ENCODE measurements at regions not wholly inside any gene's neighbourhood (a gene's known extent, or its start where the extent isn't known, plus 50 kb on each side); places are given as distances from the start of the nearest gene placed in this dataset.
"Not testable (repeated sequence)": the region's sequence is repeated elsewhere in the genome, so short reads cannot be mapped to it uniquely, and the experiment has no call there.

DNA sequence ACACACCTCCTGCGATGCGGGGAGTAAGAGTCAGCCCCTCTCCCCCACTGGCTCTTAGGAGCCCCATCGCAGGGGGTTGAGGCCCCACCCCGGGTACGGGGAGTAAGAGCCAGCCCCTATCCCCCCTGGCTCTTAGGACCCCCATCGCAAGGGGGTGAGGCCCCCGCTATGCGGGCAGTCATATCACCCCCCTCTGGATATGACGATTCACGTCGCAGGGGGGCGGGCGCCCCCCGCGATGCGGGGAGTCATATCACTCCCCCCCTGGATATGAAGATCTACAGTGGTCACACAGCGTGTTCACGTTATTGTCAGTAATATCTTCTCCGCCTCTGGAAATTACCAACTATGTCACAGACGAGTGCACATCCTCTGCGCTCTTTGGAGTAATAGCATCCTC lies 61.1 kb downstream of the DEFB131A start:
- DNase-seq (ENCODE audit: low read depth); in situ Hi-C loops (cut with HindIII; ENCODE audit: low pct_unique_long_range_greater_than_20kb, low sequenced_read_pairs): not testable (repeated sequence)

DNA sequence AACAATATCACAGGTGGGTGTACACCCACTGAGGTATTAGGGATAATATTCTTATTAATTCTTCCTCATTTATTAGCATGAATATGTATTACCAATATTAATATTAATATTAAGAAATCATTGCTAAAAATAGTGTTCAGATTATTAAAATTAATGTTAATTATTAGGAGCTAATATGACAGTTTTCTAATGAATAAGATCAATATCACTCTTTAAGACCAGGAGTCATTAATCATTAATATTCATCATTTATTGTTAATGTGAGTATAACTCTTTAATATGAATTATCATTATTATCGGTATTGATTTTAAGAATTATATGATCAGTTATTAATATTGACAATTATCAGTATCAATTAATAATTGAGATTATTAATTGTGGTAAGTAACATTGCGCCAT lies 62.5 kb downstream of the DEFB131A start:
- in situ Hi-C loops (cut with HindIII; ENCODE audit: low pct_unique_long_range_greater_than_20kb, low sequenced_read_pairs); DNase-seq (ENCODE audit: low read depth): not testable (repeated sequence)

DNA sequence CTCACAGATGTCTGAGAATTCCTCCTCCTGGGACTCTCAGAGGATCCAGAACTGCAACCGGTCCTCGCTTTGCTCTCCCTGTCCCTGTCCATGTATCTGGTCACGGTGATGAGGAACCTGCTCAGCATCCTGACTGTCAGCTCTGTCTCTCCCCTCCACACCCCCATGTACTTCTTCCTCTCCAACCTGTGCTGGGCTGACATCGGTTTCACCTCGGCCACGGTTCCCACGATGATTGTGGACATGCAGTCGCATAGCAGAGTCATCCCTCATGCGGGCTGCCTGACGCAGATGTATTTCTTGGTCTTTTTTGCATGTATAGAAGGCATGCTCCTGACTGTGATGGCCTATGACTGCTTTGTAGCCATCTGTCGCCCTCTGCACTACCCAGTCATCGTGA lies 68.7 kb downstream of the DEFB131A start:
- in situ Hi-C loops (cut with HindIII; ENCODE audit: low pct_unique_long_range_greater_than_20kb, low sequenced_read_pairs) = not testable (repeated sequence)

DNA sequence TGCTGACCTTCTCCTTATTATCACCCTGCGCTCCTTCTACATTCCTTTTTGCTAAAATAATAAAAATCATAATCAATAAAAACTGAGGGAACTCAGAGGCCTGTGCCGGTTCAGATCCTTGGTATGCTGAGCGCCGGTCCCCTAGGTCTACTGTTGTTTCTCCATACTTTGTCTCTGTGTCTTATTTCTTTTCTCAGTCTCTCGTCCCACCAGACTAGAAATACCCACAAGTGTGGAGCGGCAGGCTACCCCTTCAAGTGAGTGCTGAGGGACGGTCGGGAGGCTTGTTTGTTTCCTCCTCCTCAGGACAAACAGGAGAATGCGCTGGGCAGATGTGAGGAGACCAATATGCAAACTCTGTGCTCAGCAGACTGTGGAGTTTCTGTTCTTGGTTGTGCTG lies 75.4 kb downstream of the DEFB131A start:
- in situ Hi-C loops (cut with HindIII; ENCODE audit: low pct_unique_long_range_greater_than_20kb, low sequenced_read_pairs) = not testable (repeated sequence)

More for the DNA sequence above, 68.7 kb downstream of the DEFB131A start:
- not testable (repeated sequence) for DNase-seq (ENCODE audit: low read depth)

DNA sequence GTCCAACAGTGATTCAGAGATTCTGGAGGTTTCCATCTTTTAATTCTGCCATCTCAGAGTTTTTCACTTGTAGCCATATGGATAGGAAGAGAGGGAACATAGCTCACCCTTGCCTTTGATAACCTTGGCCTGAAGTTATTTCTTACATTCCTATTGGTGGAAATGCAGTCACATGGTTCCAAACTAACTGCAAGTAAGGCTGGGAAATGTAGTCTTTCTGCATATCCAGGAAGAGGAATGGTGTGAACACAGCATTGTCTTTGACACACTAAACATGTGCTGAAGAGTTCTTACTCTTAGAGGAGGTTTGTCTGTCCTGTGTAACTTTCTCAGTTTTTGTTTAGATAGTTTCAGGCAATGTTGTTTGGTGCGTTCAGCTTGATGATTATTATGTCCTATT lies 78.7 kb downstream of the DEFB131A start:
- peak; percentile 9 for DNase-seq (ENCODE audit: low read depth)
- in situ Hi-C loops (cut with HindIII; ENCODE audit: low pct_unique_long_range_greater_than_20kb, low sequenced_read_pairs) = not testable (repeated sequence)

More for the DNA sequence above, 75.4 kb downstream of the DEFB131A start:
- DNase-seq (ENCODE audit: low read depth) = not testable (repeated sequence)

DNA sequence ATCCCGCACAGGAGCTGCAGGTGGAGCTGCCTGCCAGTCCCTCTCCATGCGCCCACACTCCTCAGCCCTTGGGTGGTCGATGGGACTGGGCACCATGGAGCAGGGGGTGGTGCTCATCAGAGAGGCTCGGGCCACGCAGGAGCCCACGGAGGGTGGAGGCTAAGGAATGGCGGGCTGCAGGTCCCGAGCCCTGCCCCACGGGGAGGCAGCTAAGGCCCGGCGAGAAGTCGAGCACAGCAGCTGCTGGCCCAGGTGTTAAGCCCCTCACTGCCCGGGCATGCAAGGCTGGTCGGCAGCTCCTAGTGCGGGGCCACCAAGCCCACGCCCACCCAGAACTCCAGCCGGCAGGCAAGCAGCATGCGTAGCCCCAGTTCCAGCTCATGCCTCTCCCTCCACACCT lies 80.2 kb downstream of the DEFB131A start:
- in situ Hi-C loops (cut with HindIII; ENCODE audit: low pct_unique_long_range_greater_than_20kb, low sequenced_read_pairs); DNase-seq (ENCODE audit: low read depth): not testable (repeated sequence)

DNA sequence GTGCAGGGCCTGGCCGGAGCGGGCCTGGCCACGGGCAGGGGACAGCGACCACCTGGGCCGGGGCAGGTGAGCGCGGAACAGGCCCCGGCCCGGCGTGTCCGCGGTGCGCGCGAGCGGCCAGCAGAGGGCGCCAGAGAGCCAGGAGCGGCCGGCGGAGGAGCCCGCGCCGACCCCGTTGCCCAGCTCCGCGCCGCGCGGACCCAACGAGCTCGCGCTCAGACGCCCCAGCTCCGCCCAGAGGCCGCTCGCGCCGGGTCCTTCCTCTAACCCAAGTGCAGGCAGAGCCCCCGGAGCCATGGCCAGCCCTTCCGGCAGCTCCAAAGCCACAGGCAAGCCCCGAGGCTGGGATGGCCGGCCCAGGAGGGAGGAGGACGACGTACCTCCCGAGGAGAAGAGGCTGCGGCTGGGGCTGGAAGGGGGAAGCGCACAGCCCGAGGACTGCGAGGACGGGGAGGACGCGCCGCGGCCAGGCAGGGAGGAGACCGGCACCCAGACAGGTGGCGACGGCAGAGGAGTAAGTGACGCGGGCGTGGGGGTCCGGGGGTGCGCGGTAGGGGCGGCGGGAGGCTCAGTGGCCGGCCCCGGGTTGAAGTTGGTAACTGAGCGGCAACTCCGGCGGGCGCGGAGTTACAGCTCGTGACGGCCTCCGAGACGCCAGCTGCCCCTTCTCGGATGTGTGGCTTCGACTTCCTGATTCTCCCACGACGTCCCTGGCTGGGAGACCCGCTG lies 88.1 kb downstream of the DEFB131A start:
- DNase-seq (ENCODE audit: low read depth) = peak; percentile 71
- in situ Hi-C loops (cut with HindIII; ENCODE audit: low pct_unique_long_range_greater_than_20kb, low sequenced_read_pairs) = not testable (repeated sequence)

DNA sequence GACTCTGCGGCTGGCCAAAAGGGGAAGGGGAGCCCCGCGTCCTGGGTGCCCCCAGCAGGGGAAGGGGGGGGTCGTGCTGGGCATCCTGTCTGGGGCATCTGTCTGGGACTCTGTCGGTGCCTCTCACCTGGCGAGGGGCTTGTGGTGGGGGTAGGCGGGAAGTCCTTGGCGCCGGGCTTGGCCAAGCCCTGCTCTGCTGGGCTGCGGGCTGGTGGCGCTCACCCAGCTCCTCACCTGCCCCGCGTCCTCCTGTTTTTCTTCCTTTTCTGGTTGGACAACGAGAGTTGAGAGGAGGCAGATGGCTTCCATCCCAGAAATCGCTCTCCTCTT lies 88.6 kb downstream of the DEFB131A start:
- in situ Hi-C loops (cut with HindIII; ENCODE audit: low pct_unique_long_range_greater_than_20kb, low sequenced_read_pairs); DNase-seq (ENCODE audit: low read depth): not testable (repeated sequence)

DNA sequence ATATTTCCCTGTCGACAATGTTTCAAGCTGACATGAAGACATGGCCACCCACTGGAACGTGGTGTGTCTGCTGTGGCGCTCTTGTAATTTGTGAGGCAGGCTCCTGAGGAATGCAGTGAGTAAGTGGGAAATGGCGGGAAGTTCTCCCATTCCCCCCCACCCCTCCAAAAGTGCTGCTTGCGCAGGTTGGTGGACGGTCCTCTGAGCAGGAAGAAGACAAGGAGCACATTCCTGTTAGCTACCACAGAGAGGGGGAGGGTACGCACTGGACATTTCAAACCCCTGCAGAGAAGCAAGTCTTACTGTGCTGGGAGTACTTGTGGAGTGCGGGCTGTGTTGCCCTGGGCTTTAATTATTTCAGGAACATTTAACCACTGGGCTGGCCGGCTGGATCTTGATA lies 92.9 kb downstream of the DEFB131A start:
- in situ Hi-C loops (cut with HindIII; ENCODE audit: low pct_unique_long_range_greater_than_20kb, low sequenced_read_pairs); DNase-seq (ENCODE audit: low read depth): not testable (repeated sequence)

DNA sequence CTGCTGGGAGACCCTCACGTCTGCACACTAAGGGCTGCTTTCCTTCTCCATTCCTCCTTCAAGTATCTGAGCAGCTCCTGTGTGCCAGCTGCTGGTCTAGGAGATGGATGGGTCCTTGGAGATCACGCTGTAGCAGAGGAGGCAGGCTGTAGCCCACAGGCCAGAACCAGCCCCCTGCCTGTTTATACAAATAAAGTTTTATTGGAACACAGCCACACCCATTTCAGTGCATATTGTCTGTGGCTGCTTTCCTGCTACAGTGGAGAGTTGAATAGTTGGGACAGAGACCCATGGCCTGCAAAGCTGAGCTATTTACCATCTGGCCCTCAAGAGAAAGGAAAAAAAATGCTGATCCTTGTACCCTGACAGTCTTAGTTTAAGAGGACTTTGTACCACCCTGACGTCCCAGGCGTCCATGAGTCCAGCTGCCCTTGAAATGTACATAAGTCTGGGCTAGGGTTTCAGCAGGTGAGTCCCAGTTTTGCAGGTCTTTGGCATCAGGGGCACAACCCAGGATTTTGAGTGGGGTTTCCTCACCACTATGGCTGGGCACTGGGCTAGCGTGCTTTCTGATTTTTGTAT lies 95.8 kb downstream of the DEFB131A start:
- DNase-seq (ENCODE audit: low read depth); in situ Hi-C loops (cut with HindIII; ENCODE audit: low pct_unique_long_range_greater_than_20kb, low sequenced_read_pairs): not testable (repeated sequence)

DNA sequence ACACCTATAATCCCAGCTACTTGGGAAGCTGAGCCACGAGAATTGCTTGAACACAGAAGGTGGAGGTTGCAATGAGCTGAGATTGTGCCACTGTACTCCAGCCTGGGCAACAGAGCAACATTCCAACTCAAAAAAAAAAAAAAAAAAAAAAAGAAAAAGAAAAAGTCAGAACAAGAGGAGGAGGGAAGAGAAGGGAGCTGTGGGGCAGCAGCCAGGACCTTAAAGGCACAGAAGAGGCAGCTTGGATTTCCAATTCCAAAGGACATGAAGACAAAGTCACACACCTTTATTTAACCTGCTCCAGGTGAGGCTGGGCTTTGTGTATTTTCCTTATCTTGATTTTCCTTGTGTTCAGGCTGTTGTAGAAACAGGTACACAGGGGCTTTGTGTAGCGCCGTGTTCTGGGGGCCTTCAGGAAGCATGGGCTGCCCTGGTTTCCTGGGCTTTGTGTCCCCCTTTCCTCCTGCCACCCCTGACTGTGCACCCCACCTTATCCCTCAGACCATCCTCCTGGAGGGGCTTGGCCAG lies 97.2 kb downstream of the DEFB131A start:
- DNase-seq (ENCODE audit: low read depth); in situ Hi-C loops (cut with HindIII; ENCODE audit: low pct_unique_long_range_greater_than_20kb, low sequenced_read_pairs): not testable (repeated sequence)

DNA sequence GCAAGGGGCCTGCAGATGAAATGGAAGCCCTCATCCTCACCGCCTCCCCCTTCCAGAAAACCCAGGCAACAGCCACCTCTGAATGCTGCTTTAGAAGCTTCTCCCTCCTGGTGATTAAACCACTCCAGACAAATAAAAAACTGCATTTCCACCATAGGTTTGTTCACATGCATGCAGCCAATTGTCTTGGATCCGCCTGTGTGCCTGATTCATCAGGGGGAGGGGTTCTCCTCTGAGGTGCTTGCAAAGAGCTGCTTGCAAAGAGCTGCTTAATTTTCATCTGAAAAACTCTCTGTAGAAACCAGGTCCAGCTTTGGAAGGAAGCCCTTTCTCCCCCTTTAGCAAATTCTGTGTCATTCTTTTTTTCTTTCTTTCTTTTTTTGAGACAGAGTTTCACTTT lies 100.6 kb downstream of the DEFB131A start:
- DNase-seq (ENCODE audit: low read depth); in situ Hi-C loops (cut with HindIII; ENCODE audit: low pct_unique_long_range_greater_than_20kb, low sequenced_read_pairs): not testable (repeated sequence)

DNA sequence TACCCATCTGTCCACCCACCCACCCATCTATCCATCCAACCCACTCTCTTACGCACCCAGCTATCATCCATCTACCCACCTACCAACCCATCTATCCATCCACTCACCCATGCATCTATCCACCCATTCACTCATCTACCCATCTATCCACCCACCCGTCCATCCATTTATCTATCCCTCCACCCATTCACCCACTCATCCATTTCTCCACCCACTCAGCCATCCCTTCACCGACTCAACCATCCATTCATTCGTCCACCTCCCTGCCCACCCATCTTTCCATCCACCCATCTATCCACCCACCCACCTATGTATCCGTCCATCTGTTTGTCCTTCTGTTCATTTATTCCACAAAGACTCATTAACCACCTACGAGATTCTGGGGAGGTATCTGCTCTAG lies 103.3 kb downstream of the DEFB131A start:
- in situ Hi-C loops (cut with HindIII; ENCODE audit: low pct_unique_long_range_greater_than_20kb, low sequenced_read_pairs) = not testable (repeated sequence)

DNA sequence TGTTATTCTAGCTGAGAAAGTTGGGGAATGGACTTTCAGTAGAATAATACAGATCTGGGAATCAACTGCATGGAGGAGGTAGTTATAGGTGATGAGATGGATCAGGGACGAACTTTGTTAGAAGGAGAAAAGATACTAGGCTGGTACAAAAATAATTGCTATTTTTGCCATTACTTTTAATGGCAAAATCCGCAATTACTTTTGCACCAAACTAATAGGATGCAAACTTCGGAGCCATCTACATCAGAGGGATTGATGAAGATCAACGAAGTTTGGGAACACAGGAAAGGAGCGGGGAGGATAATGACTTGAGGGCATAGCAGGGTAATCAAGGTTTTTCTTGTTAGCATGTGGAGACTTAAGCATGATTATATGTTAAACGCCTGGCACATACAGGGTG lies 111.9 kb downstream of the DEFB131A start:
- in situ Hi-C loops (cut with HindIII; ENCODE audit: low pct_unique_long_range_greater_than_20kb, low sequenced_read_pairs); DNase-seq (ENCODE audit: low read depth): not testable (repeated sequence)

More for the DNA sequence above, 103.3 kb downstream of the DEFB131A start:
- not testable (repeated sequence) for DNase-seq (ENCODE audit: low read depth)

DNA sequence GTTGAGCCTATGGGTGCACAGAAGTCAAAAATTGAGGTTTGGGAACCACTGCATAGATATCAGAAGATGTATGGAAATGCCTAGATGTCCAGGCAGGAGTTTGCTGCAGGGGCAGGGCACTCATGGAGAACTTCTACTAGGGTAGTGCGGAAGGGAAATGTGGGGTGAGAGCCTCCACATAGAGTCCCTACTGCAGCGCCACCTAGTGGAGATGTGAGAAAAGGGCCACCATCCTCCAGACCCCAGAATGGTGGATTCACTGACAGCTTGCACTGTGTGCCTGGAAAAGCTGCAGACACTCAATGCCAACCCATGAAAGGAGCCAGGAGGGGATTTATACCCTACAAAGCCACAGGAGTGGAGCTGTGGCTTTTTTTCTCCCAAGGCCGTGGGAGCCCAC lies 133.7 kb downstream of the DEFB131A start:
- in situ Hi-C loops (cut with HindIII; ENCODE audit: low pct_unique_long_range_greater_than_20kb, low sequenced_read_pairs); DNase-seq (ENCODE audit: low read depth): not testable (repeated sequence)

DNA sequence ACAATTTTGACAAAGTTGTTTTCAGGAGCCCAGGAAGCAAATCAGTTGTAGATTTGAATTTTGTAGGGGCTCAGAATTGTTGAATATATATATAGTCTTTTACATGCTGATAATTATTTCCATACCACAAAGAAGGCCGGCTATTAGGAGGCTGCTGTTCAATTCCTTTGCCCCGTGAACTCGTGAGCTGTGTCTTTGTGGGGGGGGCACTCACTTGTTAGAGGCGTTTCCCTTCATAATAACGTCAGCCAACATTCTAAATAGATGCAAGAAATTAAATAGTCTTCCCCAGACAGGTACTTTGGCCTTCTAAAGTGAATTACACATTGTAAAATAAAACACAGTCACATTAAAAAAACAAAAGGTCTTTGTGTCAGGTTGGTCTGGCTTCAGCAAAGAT lies 138.7 kb downstream of the DEFB131A start:
- in situ Hi-C loops (cut with HindIII; ENCODE audit: low pct_unique_long_range_greater_than_20kb, low sequenced_read_pairs) = not testable (repeated sequence)

DNA sequence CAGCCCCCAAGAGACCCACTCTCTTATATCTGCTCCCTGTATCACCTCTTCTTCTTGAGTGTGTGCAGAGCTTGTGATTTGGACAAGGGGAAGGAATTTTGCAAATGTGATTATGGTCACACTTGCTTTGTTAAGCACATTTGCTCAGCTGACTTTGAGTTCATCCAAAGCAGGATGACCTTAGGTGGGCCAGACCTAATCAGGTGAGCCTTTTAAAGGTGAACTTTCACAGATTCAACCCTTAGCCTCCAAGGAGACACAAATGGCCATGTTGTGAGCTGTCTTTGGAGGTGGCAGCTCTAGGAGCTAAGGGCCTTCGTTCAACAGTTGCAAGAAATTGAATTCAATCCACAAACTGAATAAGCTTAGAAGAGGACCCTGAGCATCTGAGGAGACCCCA lies 147.8 kb downstream of the DEFB131A start:
- no peak for DNase-seq (ENCODE audit: low read depth)
- in situ Hi-C loops (cut with HindIII; ENCODE audit: low pct_unique_long_range_greater_than_20kb, low sequenced_read_pairs) = no loop called here

More for the DNA sequence above, 138.7 kb downstream of the DEFB131A start:
- not testable (repeated sequence) for DNase-seq (ENCODE audit: low read depth)

DNA sequence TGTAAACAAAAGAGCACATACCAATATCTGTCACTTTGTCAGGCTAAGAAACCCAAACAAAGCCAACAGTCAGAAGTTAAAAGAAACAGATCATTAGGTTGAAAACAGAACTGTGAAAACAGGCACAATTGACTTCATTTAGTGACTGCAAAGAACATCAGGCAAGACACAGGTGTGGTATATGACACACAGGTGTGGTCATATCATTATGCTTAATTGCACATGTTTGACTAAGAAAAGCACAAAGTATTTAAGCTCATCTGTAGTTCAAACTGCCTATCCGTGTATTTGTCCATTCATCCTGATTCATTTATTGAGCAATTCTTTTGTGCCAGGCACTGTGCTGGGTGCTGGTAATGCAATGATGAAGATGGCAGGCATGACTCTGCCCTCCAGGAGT lies 150.7 kb downstream of the DEFB131A start:
- DNase-seq (ENCODE audit: low read depth) = no peak
- in situ Hi-C loops (cut with HindIII; ENCODE audit: low pct_unique_long_range_greater_than_20kb, low sequenced_read_pairs) = no loop called here

DNA sequence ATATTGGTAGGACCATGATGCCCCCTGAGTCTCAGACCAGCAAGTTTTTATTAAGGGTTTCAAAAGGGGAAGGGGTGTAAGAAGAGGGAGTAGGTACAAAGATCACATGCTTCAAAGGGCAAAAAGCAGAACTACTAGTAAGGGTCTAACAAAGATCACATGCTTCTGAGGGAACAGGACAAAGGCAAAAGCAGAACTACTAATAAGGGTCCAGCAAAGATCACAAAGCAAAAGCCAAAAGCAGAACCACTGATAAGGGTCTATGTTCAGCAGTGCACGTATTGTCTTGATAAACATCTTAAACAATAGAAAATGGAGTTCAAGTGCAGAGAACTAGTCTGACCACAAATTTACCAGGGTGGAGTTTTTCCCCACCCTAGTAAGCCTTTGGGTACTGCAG lies 151.3 kb downstream of the DEFB131A start:
- in situ Hi-C loops (cut with HindIII; ENCODE audit: low pct_unique_long_range_greater_than_20kb, low sequenced_read_pairs); DNase-seq (ENCODE audit: low read depth): not testable (repeated sequence)
